SK-N-SH (cell line): ENCODE measurements at regions not wholly inside any gene's neighbourhood (a gene's known extent, or its start where the extent isn't known, plus 50 kb on each side); places are given as distances from the start of the nearest gene placed in this dataset.

Source experiments
- CTCF ChIA-PET: fragments of 300-600, 350-600 bp; formaldehyde crosslinking; extraction: SDS; loops from one replicate; lab custom pipeline; 2021; lab: Yijun Ruan, JAX
- POLR2A ChIA-PET: fragments of 350-600 bp; sonication (Branson Sonifier 250); formaldehyde crosslinking; extraction: SDS; loops from one replicate; lab custom pipeline; 2020; ENCODE audit warnings: antibody characterized with exemption, inconsistent platforms; lab: Yijun Ruan, JAX
- DNase-seq: peaks from one replicate; pipeline ENCODE4 v3.0.0; 2012
- H2AFZ ChIP-seq: fragments of 200-600 bp; sonication (generic); 2 replicates; pipeline ENCODE4 v1.8.1; 2016; ENCODE audit warnings: antibody characterized with exemption, mild to moderate bottlenecking, low read depth
- H3F3A ChIP-seq: fragments of 200-600 bp; sonication (generic); replicated peaks from 2 replicates; pipeline ENCODE3; 2016; ENCODE audit warnings: antibody characterized with exemption, mild to moderate bottlenecking; ENCODE audit not compliant: insufficient read depth
- H3K27ac ChIP-seq, 2 experiments: fragments of 200-500 bp in 1 of 2; fragments of 200-600 bp in 1 of 2; sonication (Bioruptor generic) in 1 of 2; sonication (generic), shearing (Covaris generic) in 1 of 2; 2 replicates each; pipeline versions ENCODE4 v1.5.1 to v1.6.1; 2014 to 2016; ENCODE audit warnings: low read depth in 2 of 2, inconsistent platforms in 1 of 2, low read length in 1 of 2, mild to moderate bottlenecking in 1 of 2, mixed read lengths in 1 of 2
- H3K27me3 ChIP-seq: fragments of 200-600 bp; sonication (generic), shearing (Covaris generic); 2 replicates; pipeline ENCODE4 v1.6.1; 2016; ENCODE audit warnings: mixed run types; ENCODE audit not compliant: insufficient read depth
- H3K36me3 ChIP-seq, 2 experiments: fragments of 200-500 bp in 1 of 2; fragments of 200-600 bp in 1 of 2; sonication (Bioruptor generic) in 1 of 2; sonication (generic) in 1 of 2; replicated peaks in 1 of 2; 2 replicates each; pipeline versions ENCODE3 to v1.5.1; 2014 to 2016; ENCODE audit warnings: low read length in 1 of 2, mild to moderate bottlenecking in 1 of 2; ENCODE audit not compliant: insufficient read depth in 2 of 2, control insufficient read depth in 1 of 2
- H3K4me1 ChIP-seq, 2 experiments: fragments of 200-500 bp in 1 of 2; fragments of 200-600 bp in 1 of 2; sonication (Bioruptor generic) in 1 of 2; sonication (generic), shearing (Covaris generic) in 1 of 2; 2 replicates each; pipeline versions ENCODE4 v1.5.1 to v1.6.1; 2014 to 2016; ENCODE audit warnings: low read depth in 1 of 2, low read length in 1 of 2, mixed run types in 1 of 2; ENCODE audit not compliant: insufficient read depth in 2 of 2, control insufficient read depth in 1 of 2
- H3K4me2 ChIP-seq: fragments of 200-600 bp; sonication (generic), shearing (Covaris generic); 2 replicates; pipeline ENCODE4 v1.6.1; 2017; ENCODE audit warnings: mixed run types
- H3K4me3 ChIP-seq, 2 experiments: fragments of 200-500 bp in 1 of 2; fragments of 200-600 bp in 1 of 2; sonication (Bioruptor generic) in 1 of 2; sonication (generic), shearing (Covaris generic) in 1 of 2; 2 replicates each; pipeline versions ENCODE4 v1.5.1 to v1.8.1; 2014 to 2016; ENCODE audit warnings: low read depth in 2 of 2, inconsistent platforms in 1 of 2, low read length in 1 of 2, mild to moderate bottlenecking in 1 of 2, mixed read lengths in 1 of 2, moderate library complexity in 1 of 2
- H3K79me2 ChIP-seq: fragments of 200-600 bp; sonication (generic); 2 replicates; pipeline ENCODE4 v1.8.1; 2017; ENCODE audit warnings: mild to moderate bottlenecking; ENCODE audit not compliant: insufficient read depth
- H3K9ac ChIP-seq: fragments of 200-600 bp; sonication (generic); 2 replicates; pipeline ENCODE4 v1.6.1; 2017; ENCODE audit warnings: mixed run types
- H3K9me2 ChIP-seq: fragments of 200-600 bp; sonication (generic); 2 replicates; pipeline ENCODE4 v1.6.1; 2017; ENCODE audit warnings: mixed run types
- H3K9me3 ChIP-seq: fragments of 200-600 bp; sonication (generic); 2 replicates; pipeline ENCODE4 v1.6.1; 2017; ENCODE audit warnings: mixed run types, mild to moderate bottlenecking, moderate library complexity
- H4K20me1 ChIP-seq: fragments of 200-600 bp; sonication (generic); 2 replicates; pipeline ENCODE4 v1.6.1; 2017; ENCODE audit warnings: mild to moderate bottlenecking, mixed run types; ENCODE audit not compliant: insufficient read depth
- EP300 ChIP-seq, 2 experiments: IDR thresholded peaks; 2 replicates each; pipeline versions ENCODE4 v1.4.0 to v1.6.1; 2012; ENCODE audit warnings: borderline replicate concordance in 1 of 2, low read depth in 1 of 2, low read length in 1 of 2
- FOXM1 ChIP-seq: IDR thresholded peaks from 2 replicates; pipeline ENCODE4 v1.4.0; 2012; ENCODE audit warnings: low read depth, mild to moderate bottlenecking
- GABPA ChIP-seq: IDR thresholded peaks from 2 replicates; pipeline ENCODE4 v1.4.0; 2012; ENCODE audit warnings: low read depth, mild to moderate bottlenecking
- MEF2A ChIP-seq: IDR thresholded peaks from 2 replicates; pipeline ENCODE4 v1.4.0; 2012; ENCODE audit warnings: low read depth, borderline replicate concordance
- NRF1 ChIP-seq: IDR thresholded peaks from 2 replicates; pipeline ENCODE4 v1.6.1; 2012; ENCODE audit warnings: low read depth, mild to moderate bottlenecking, low read length
- RAD21 ChIP-seq: IDR thresholded peaks from 2 replicates; pipeline ENCODE4 v1.6.1; 2012; ENCODE audit warnings: mild to moderate bottlenecking, low read length
- SIN3A ChIP-seq: IDR thresholded peaks from 2 replicates; pipeline ENCODE4 v1.6.1; 2012; ENCODE audit warnings: low read depth, mild to moderate bottlenecking, low read length, moderate library complexity, borderline replicate concordance
- TCF12 ChIP-seq: IDR thresholded peaks from 2 replicates; pipeline ENCODE4 v1.4.0; 2012
- WGBS: methylation state at CpG from one replicate; pipeline ENCODE4 v1.1.6; 2017; ENCODE audit warnings: low lambda C conversion rate; 5-methylcytosine and 5-hydroxymethylcytosine counted together
- TF ChIP-seq, protein P1 (sequence below): IDR thresholded peaks from 2 replicates; pipeline ENCODE4 v1.6.1; 2012; ENCODE audit warnings: mild to moderate bottlenecking, low read depth, low read length, moderate library complexity
- TF ChIP-seq, protein P2 (sequence below): fragments of 200-600 bp; sonication (generic); IDR thresholded peaks from 2 replicates; pipeline ENCODE4 v1.6.1; 2017; ENCODE audit warnings: antibody characterized with exemption, mild to moderate bottlenecking, moderate library complexity

DNA sequence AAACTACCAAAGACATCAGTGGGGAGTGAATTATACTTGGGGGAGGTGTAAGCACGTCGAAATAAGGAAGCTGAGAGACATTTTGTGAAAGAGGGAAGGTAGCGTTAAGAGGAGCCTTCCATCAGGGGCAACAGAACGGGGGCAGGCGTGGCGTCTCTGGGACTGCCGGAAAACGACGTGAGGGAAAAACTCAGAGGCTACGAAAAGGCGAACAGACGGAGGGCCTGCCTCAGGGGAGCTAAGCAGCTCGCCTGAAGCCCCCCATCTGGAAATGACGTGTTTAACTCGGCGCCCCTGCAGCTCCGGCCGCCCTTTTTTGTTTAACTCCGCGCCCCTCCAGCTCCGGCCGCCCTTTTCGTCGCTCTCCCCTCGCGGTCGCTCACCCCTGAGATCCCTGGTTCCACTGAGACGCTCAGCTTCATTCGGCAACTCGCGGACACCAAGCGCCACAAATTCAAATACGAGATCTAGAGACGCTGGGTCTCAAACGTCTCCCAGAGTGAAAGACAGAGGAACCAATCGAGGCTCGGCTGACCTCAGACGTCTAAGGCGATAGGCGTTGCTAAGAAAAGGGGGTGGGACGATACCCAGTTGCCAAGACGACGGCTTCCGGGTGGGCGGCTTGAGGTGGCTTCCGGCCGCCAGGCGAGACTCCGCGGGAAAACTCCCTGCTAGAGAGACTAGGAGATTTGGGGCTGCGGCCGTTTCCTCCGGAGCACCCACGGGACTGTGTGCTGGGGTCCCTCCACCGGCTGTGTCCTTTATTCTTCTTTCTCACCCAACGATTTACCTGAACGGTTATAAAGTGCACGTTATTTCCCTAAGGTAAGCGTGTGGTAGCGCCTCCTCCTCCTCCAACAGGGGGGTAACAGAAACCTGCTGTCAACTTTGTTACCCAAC lies 383.2 kb downstream of the ZFHX3 start (continued):
- TF ChIP-seq, protein P1, sequence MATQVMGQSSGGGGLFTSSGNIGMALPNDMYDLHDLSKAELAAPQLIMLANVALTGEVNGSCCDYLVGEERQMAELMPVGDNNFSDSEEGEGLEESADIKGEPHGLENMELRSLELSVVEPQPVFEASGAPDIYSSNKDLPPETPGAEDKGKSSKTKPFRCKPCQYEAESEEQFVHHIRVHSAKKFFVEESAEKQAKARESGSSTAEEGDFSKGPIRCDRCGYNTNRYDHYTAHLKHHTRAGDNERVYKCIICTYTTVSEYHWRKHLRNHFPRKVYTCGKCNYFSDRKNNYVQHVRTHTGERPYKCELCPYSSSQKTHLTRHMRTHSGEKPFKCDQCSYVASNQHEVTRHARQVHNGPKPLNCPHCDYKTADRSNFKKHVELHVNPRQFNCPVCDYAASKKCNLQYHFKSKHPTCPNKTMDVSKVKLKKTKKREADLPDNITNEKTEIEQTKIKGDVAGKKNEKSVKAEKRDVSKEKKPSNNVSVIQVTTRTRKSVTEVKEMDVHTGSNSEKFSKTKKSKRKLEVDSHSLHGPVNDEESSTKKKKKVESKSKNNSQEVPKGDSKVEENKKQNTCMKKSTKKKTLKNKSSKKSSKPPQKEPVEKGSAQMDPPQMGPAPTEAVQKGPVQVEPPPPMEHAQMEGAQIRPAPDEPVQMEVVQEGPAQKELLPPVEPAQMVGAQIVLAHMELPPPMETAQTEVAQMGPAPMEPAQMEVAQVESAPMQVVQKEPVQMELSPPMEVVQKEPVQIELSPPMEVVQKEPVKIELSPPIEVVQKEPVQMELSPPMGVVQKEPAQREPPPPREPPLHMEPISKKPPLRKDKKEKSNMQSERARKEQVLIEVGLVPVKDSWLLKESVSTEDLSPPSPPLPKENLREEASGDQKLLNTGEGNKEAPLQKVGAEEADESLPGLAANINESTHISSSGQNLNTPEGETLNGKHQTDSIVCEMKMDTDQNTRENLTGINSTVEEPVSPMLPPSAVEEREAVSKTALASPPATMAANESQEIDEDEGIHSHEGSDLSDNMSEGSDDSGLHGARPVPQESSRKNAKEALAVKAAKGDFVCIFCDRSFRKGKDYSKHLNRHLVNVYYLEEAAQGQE: no peak
- TF ChIP-seq RAD21 (0 out of 2 replicates have a peak, but pooled peaks have one; percentile 1), GABPA (peak; percentile 80), EP300 (IDR thresholded peaks at IDR 0.05; ENCODE audit: borderline replicate concordance in 1 of 2, low read depth in 1 of 2, low read length in 1 of 2) (no peak), FOXM1 (no peak), MEF2A (no peak), SIN3A (peak; percentile 99), TCF12 (no peak)
- TF ChIP-seq, protein P2, sequence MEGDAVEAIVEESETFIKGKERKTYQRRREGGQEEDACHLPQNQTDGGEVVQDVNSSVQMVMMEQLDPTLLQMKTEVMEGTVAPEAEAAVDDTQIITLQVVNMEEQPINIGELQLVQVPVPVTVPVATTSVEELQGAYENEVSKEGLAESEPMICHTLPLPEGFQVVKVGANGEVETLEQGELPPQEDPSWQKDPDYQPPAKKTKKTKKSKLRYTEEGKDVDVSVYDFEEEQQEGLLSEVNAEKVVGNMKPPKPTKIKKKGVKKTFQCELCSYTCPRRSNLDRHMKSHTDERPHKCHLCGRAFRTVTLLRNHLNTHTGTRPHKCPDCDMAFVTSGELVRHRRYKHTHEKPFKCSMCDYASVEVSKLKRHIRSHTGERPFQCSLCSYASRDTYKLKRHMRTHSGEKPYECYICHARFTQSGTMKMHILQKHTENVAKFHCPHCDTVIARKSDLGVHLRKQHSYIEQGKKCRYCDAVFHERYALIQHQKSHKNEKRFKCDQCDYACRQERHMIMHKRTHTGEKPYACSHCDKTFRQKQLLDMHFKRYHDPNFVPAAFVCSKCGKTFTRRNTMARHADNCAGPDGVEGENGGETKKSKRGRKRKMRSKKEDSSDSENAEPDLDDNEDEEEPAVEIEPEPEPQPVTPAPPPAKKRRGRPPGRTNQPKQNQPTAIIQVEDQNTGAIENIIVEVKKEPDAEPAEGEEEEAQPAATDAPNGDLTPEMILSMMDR: peak; percentile 22

DNA sequence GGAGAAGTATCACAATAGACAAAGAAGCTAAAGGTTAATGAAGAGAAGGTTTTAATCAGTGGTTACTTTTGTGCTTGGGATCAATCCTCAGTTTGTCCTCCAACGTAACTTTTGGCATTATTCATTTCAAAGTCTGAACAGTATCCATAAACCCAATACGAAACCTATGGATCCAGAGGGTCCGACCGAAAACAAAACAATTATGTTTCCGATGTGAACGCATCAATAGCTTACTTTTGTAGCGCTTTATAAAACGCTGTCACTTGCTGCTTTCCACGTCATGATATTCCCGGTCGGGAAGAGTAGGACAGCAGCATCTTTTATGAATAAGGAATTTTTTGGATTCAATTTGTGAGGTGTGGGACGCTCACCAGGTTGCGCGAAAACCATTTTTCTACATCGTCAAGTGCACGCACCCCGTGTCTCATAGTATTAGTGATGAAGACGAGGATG lies 383.8 kb downstream of the ZFHX3 start:
- no peak for DNase-seq
- peak overlapping the region; percentile 73 for H3K4me2 ChIP-seq
- H3K27me3 ChIP-seq: no peaks in the 10 kb centered on the region
- H3K79me2 ChIP-seq: peaks cover 22% of the 10 kb centered on the region
- 1% methylated on average over 18 of the region's 18 CpGs for WGBS
- H3K36me3 ChIP-seq: no peaks in the 10 kb centered on the region
- H3K4me1 ChIP-seq: peaks cover 0 to 4% of the 10 kb centered on the region in 2 experiments; a peak in 1 of 4 replicates
- POLR2A ChIA-PET: interaction anchor here (0.6 to 1.3 kb wide), 4 partner anchors 13 to 508 kb away, joined by 3 to 4 read pairs (median 3); no protein-coding TSS in a partner anchor
- H3K27ac ChIP-seq: peak overlapping the region; percentile 81 to 82
- H3F3A ChIP-seq: no peaks in the 10 kb centered on the region
- H3K4me3 ChIP-seq: peak overlapping the region; percentile 79 to 94
- no peaks in the 10 kb centered on the region for H3K9me2 ChIP-seq
- CTCF ChIA-PET: interaction anchor here (0.7 to 3.5 kb wide), 6 partner anchors 10 to 468 kb away, joined by 3 to 13 read pairs (median 4); no protein-coding TSS in a partner anchor
- peak overlapping the region; percentile 95 for H2AFZ ChIP-seq
- H3K9me3 ChIP-seq: no peaks in the 10 kb centered on the region
- no peak for TF ChIP-seq NRF1
- H3K9ac ChIP-seq: peak overlapping the region; percentile 66
- no peaks in the 10 kb centered on the region for H4K20me1 ChIP-seq
